Keratinocyte (primary cell): ENCODE measurements at regions not wholly inside any gene's neighbourhood (a gene's known extent, or its start where the extent isn't known, plus 50 kb on each side); places are given as distances from the start of the nearest gene placed in this dataset.

Experiments
- DNase-seq: peaks from one replicate; pipeline ENCODE4 v3.0.0-alpha.2; 2011; ENCODE audit warnings: low read depth, missing footprints, low spot score
- FAIRE-seq: peaks from 2 replicates; lab custom pipeline; 2011; peaks lifted over from hg19 to GRCh38; lab: Jason Lieb, UNC
- H2AFZ ChIP-seq: 2 replicates; pipeline ENCODE4 v1.6.0; 2012; ENCODE audit warnings: low read length, control low read depth, inconsistent platforms; ENCODE audit not compliant: control insufficient read depth
- H3K27ac ChIP-seq: 2 replicates; pipeline ENCODE4 v1.5.1; 2011; ENCODE audit warnings: low read length; ENCODE audit not compliant: control insufficient read depth, insufficient read depth
- H3K27me3 ChIP-seq: 3 replicates; pipeline ENCODE4 v1.6.0; 2011; ENCODE audit warnings: low read length; ENCODE audit not compliant: control insufficient read depth, insufficient read depth; ENCODE audit errors: extremely low read depth
- H3K36me3 ChIP-seq, 2 experiments: 2 replicates in 1 of 2; 3 replicates in 1 of 2; pipeline ENCODE4 v1.5.1; 2011; ENCODE audit warnings: low read length in 2 of 2, mild to moderate bottlenecking in 1 of 2; ENCODE audit not compliant: control insufficient read depth in 2 of 2, insufficient read depth in 2 of 2; ENCODE audit errors: extremely low read depth in 1 of 2
- H3K4me1 ChIP-seq: 3 replicates; pipeline ENCODE4 v1.5.1; 2011; ENCODE audit warnings: low read length; ENCODE audit not compliant: control insufficient read depth, insufficient read depth; ENCODE audit errors: extremely low read depth
- H3K4me2 ChIP-seq: 3 replicates; pipeline ENCODE4 v1.6.0; 2011; ENCODE audit warnings: low read depth, low read length; ENCODE audit not compliant: control insufficient read depth, insufficient read depth; ENCODE audit errors: extremely low read depth
- H3K4me3 ChIP-seq, 3 experiments: fragments of 200-600 bp in 1 of 3; sonication (generic) in 1 of 3; 2 replicates in 2 of 3; 3 replicates in 1 of 3; pipeline ENCODE4 v1.5.1; 2011 to 2016; ENCODE audit warnings: low read length in 3 of 3, mild to moderate bottlenecking in 3 of 3, control low read depth in 2 of 3, inconsistent platforms in 1 of 3, low read depth in 1 of 3, mixed read lengths in 1 of 3, mixed run types in 1 of 3, moderate library complexity in 1 of 3; ENCODE audit not compliant: control insufficient read depth in 2 of 3, insufficient read depth in 2 of 3; ENCODE audit errors: extremely low read depth in 1 of 3
- H3K79me2 ChIP-seq: 2 replicates; pipeline ENCODE4 v1.6.0; 2012; ENCODE audit warnings: low read length; ENCODE audit not compliant: control insufficient read depth, insufficient read depth
- H3K9ac ChIP-seq: 3 replicates; pipeline ENCODE4 v1.6.0; 2011; ENCODE audit warnings: low read length; ENCODE audit not compliant: control insufficient read depth, insufficient read depth; ENCODE audit errors: extremely low read depth
- H3K9me1 ChIP-seq: 3 replicates; pipeline ENCODE4 v1.6.0; 2011; ENCODE audit warnings: low read length; ENCODE audit not compliant: control insufficient read depth, insufficient read depth; ENCODE audit errors: extremely low read depth
- H3K9me3 ChIP-seq: 2 replicates; pipeline ENCODE4 v1.5.1; 2012; ENCODE audit warnings: low read depth, low read length; ENCODE audit not compliant: control insufficient read depth
- H4K20me1 ChIP-seq: 3 replicates; pipeline ENCODE4 v1.6.0; 2011; ENCODE audit warnings: low read length; ENCODE audit not compliant: control insufficient read depth, insufficient read depth; ENCODE audit errors: extremely low read depth
- CTCF ChIP-seq, 3 experiments: IDR thresholded peaks in 1 of 3; conservative IDR thresholded peaks in 1 of 3; optimal IDR thresholded peaks in 1 of 3; 2 replicates in 2 of 3; 3 replicates in 1 of 3; pipeline versions ENCODE3 to v1.5.1; 2011; ENCODE audit warnings: low read length in 3 of 3, mild to moderate bottlenecking in 3 of 3, moderate library complexity in 2 of 3, control low read depth in 1 of 3, inconsistent platforms in 1 of 3; ENCODE audit not compliant: insufficient read depth in 2 of 3; ENCODE audit errors: extremely low read depth in 1 of 3
- EZH2 ChIP-seq: IDR thresholded peaks from one replicate; pipeline ENCODE4 v1.6.1; 2012; ENCODE audit warnings: inconsistent platforms, mild to moderate bottlenecking, low read length, moderate library complexity
- dilution Hi-C: fragments of 300-500 bp; cut with MboI; formaldehyde crosslinking; loops from one replicate; pipeline ENCODE4 v1.7.0; 2020; ENCODE audit warnings: low sequenced_read_pairs; ENCODE audit not compliant: extremely low pct_ligation_motif_present
- small RNA-seq, 3 experiments: library from RNA; depleted of rRNA; stranded (forward); fragments of <200 nt; gene quantifications; one replicate each; pipeline ENCODE3, GENCODE V24; 2012; ENCODE audit warnings: low read depth in 3 of 3, low replicate concordance in 1 of 3; ENCODE audit not compliant: insufficient read length in 3 of 3

- H3K27ac ChIP-seq, result no peak overlapping the region
- no peak for FAIRE-seq
- H3K79me2 ChIP-seq, result no peaks in the 10 kb centered on the region
- no peak overlapping the region for H2AFZ ChIP-seq
- no peaks in the 10 kb centered on the region for H3K36me3 ChIP-seq
- no peaks in the 10 kb centered on the region for H3K27me3 ChIP-seq
- H3K4me3 ChIP-seq, result no peak overlapping the region
- no peaks in the 10 kb centered on the region for H3K4me1 ChIP-seq
- DNase-seq, result no peak
- H3K9ac ChIP-seq, result no peak overlapping the region
- TF ChIP-seq CTCF (optimal IDR thresholded peaks at IDR 0.05 in 1 of 3, IDR thresholded peaks at IDR 0.05 in 1 of 3, conservative IDR thresholded peaks at IDR 0.05 in 1 of 3; ENCODE audit: extremely low read depth in 1 of 3, insufficient read depth in 2 of 3, low read length in 3 of 3) (no peak), EZH2 (no peak)
- no peaks in the 10 kb centered on the region for H3K9me3 ChIP-seq
- H3K4me2 ChIP-seq, result no peak overlapping the region
- dilution Hi-C loops, result no loop called here
- no peaks in the 10 kb centered on the region for H4K20me1 ChIP-seq
- H3K9me1 ChIP-seq, result no peaks in the 10 kb centered on the region
These were observed 80.4 kb downstream of the NOC3L start for GRCh38 chr10:94282369-94282768.

Small RNAs in the stretch of these regions (small RNA-seq; reads per million reads assigned to genes)
- 0 reads per million in 3 experiments for gene RNU6-657P
